ENCODE measurements at regions not wholly inside any gene's neighbourhood (a gene's known extent, or its start where the extent isn't known, plus 50 kb on each side); places are given as distances from the start of the nearest gene placed in this dataset.
A peak's percentile ranks its signal among the peaks of the same experiment; 100 is the strongest.

DNA sequence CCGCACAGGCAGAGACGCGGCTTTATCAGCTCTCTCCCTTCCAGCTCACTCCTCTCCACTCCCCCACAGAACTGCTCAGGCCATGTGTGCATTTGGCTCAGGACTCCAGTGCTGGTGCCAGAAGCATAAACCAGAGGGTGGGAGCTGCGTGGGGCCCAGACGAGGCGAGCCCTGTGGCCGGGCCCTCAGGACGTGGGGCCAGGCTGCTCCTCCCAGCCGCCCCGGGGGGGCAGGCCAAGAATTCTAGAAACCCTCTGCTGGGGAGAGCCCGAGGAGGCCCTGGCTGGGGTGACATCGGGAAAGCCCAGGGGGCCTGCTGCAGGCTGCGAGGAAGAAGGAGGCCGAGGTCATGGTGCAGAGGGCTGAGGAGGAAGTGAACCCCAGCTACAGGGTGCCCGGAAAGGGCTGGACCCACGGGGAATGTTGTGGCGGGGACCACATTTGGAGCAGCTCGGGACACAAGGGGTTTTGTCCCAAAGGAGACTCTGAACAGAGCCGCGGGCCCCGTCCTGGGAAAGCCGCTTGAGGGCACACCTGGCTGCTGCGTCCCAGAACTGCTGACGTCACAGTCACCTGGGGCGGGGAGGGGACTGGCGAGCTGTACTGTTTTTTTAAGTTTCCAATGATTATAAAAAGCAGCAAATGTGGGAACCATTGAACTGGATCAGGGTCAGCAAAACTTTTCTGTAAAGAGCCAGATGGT, 107.1 kb downstream of the BANF2 start (continued):
- TF ChIP-seq FOXA1 (IDR thresholded peaks at IDR 0.05), result no peak
- TF ChIP-seq FOXA1 (CRISPR knock-in tag; IDR thresholded peaks at IDR 0.05), result 0 out of 2 replicates have a peak, but pooled peaks have one; percentile 19
- TF ChIP-seq, protein P1, sequence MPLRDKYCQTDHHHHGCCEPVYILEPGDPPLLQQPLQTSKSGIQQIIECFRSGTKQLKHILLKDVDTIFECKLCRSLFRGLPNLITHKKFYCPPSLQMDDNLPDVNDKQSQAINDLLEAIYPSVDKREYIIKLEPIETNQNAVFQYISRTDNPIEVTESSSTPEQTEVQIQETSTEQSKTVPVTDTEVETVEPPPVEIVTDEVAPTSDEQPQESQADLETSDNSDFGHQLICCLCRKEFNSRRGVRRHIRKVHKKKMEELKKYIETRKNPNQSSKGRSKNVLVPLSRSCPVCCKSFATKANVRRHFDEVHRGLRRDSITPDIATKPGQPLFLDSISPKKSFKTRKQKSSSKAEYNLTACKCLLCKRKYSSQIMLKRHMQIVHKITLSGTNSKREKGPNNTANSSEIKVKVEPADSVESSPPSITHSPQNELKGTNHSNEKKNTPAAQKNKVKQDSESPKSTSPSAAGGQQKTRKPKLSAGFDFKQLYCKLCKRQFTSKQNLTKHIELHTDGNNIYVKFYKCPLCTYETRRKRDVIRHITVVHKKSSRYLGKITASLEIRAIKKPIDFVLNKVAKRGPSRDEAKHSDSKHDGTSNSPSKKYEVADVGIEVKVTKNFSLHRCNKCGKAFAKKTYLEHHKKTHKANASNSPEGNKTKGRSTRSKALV (CRISPR knock-in tag; IDR thresholded peaks at IDR 0.05), result no peak
- 0 out of 2 replicates have a peak, but pooled peaks have one; percentile 20 for TF ChIP-seq HDAC1 (CRISPR knock-in tag; IDR thresholded peaks at IDR 0.05)
- TF ChIP-seq ZNF510 (CRISPR knock-in tag; IDR thresholded peaks at IDR 0.05; ENCODE audit: low read depth), result no peak
- no peak for TF ChIP-seq LCORL (IDR thresholded peaks at IDR 0.05)
- 0 out of 2 replicates have a peak, but pooled peaks have one; percentile 54 for TF ChIP-seq LCORL (CRISPR knock-in tag; IDR thresholded peaks at IDR 0.05)
- TF ChIP-seq WIZ (CRISPR knock-in tag; IDR thresholded peaks at IDR 0.05), result 0 out of 2 replicates have a peak, but pooled peaks have one; percentile 31
- TF ChIP-seq ZNF83 (CRISPR knock-in tag; IDR thresholded peaks at IDR 0.05; ENCODE audit: borderline replicate concordance), result no peak
- 0 out of 2 replicates have a peak, but pooled peaks have one; percentile 44 for TF ChIP-seq AKAP8 (CRISPR knock-in tag; IDR thresholded peaks at IDR 0.05)
- TF ChIP-seq ZFX (CRISPR knock-in tag; IDR thresholded peaks at IDR 0.05; ENCODE audit: low read depth), result peak; percentile 68; the same call in 1 of the 2 replicates
- peak; percentile 82; the same call in 1 of the 2 replicates for TF ChIP-seq NRL (CRISPR knock-in tag; IDR thresholded peaks at IDR 0.05; ENCODE audit: borderline replicate concordance)
- TF ChIP-seq ZNF253 (CRISPR knock-in tag; IDR thresholded peaks at IDR 0.05; ENCODE audit: borderline replicate concordance), result no peak
- peak; percentile 47; the same call in 1 of the 2 replicates for TF ChIP-seq ZNF563 (CRISPR knock-in tag; IDR thresholded peaks at IDR 0.05)
- no peak for TF ChIP-seq SIX1 (CRISPR knock-in tag; IDR thresholded peaks at IDR 0.05; ENCODE audit: borderline replicate concordance)
- peak; percentile 80 for TF ChIP-seq ATF1 (CRISPR knock-in tag; IDR thresholded peaks at IDR 0.05)
- TF ChIP-seq EED (CRISPR knock-in tag; IDR thresholded peaks at IDR 0.05), result peak; percentile 43; the same call in 1 of the 2 replicates
- TF ChIP-seq ZNF136 (CRISPR knock-in tag; IDR thresholded peaks at IDR 0.05; ENCODE audit: low read depth), result 0 out of 2 replicates have a peak, but pooled peaks have one; percentile 13
- TF ChIP-seq ZNF33B (CRISPR knock-in tag; IDR thresholded peaks at IDR 0.05), result no peak
- 0 out of 2 replicates have a peak, but pooled peaks have one; percentile 18 for TF ChIP-seq TBX2 (CRISPR knock-in tag; IDR thresholded peaks at IDR 0.05; ENCODE audit: borderline replicate concordance)
- no peak for TF ChIP-seq ZNF576 (CRISPR knock-in tag; IDR thresholded peaks at IDR 0.05)
- peak; percentile 30; the same call in 1 of the 2 replicates for TF ChIP-seq ZNF292 (CRISPR knock-in tag; IDR thresholded peaks at IDR 0.05; ENCODE audit: borderline replicate concordance, low read depth)
- peak; percentile 17; the same call in 1 of the 2 replicates for TF ChIP-seq RXRA (CRISPR knock-in tag; IDR thresholded peaks at IDR 0.05)
- 0 out of 2 replicates have a peak, but pooled peaks have one; percentile 55 for TF ChIP-seq ZNF275 (CRISPR knock-in tag; IDR thresholded peaks at IDR 0.05; ENCODE audit: borderline replicate concordance)
- TF ChIP-seq, protein P2, sequence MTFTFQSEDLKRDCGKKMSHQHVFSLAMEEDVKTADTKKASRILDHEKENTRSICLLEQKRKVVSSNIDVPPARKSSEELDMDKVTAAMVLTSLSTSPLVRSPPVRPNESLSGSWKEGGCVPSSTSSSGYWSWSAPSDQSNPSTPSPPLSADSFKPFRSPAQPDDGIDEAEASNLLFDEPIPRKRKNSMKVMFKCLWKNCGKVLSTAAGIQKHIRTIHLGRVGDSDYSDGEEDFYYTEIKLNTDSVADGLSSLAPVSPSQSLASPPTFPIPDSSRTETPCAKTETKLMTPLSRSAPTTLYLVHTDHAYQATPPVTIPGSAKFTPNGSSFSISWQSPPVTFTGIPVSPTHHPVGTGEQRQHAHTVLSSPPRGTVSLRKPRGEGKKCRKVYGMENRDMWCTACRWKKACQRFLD (CRISPR knock-in tag; IDR thresholded peaks at IDR 0.05; ENCODE audit: borderline replicate concordance), result 0 out of 2 replicates have a peak, but pooled peaks have one; percentile 44
- no peak for TF ChIP-seq SNAPC2 (CRISPR knock-in tag; IDR thresholded peaks at IDR 0.05)

All from HepG2 (cell line).